ENCODE measurements at regions not wholly inside any gene's neighbourhood (a gene's known extent, or its start where the extent isn't known, plus 50 kb on each side); places are given as distances from the start of the nearest gene placed in this dataset.
"Not testable (repeated sequence)": the region's sequence is repeated elsewhere in the genome, so short reads cannot be mapped to it uniquely, and the experiment has no call there.

DNA sequence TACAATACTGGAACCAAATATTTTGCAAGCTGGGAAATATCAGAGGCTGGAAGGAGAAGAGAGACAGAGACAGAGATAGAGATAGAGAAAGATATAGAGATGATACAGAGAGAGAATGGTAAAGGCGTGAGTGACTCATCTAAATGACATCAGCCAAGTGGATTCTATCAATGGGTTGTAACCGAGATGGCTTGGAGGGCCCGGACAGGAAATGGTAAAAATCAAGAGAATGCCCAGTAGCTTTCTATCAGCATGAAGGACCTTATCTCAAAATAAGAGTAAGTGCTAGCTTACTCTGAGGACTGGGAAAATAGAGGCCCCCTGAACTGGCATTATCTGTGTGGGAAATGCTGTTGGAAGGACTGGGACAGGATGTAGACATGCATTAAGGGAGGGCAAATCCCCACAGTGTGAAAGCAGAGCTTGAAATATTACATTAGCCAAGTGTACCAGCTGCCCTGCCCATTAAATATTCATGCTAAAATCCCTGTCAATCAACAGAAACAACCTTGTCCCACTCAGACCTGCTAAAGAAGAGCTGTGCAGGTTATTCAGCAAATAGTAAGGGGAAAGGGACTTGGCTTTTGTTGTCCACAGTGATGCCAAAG is 76.6 kb upstream of the ZNF644 start:
- no peak for DNase-seq (ENCODE audit: low read depth, low spot score)

- not testable (repeated sequence) for DNase-seq (ENCODE audit: low read depth, low spot score)
Observed at GRCh38 chr1:91095321-91095720, 73.5 kb upstream of the ZNF644 start.

DNA sequence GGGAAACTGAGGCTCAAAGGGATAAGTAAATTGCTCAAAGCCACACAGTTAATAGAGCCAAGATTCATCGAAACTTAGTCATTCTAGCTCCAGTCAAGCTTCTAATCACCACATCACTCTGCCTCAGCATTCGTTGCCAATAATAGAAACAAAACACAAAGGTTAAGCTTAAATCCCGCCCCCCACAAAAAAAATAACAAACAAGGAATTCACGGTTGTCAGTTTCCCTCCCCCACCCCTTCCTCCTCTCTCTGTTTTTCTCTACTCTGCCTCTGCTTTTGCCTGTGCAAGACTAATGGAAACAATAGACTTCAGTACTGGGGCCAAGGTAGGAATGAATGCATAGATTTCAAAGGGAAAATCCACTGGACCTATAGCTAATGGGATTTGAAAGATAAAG is 70.7 kb upstream of the ZNF644 start:
- no peak for DNase-seq (ENCODE audit: low read depth, low spot score)

GRCh38 chr1:91091812-91092211 is 70.0 kb upstream of the ZNF644 start:
- DNase-seq (ENCODE audit: low read depth, low spot score), result no peak

DNA sequence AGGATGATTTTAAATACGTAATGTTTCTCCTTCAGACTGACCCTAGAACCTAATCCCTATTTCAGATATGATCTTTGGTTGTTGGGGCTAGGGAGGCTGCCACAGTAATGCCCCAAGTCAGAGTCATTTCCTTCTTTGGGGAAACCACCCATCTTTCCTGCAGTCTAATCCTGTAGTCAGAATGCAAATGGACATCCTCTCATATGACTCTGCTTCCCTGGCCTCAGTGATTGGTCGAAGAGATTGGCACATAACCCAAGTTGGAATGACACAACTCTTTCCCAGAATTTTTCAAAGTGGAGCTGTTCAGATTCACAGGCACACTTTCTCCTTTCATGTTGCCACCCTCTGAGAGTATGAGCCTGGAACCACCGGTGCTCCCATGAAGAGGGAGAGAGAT is 58.8 kb upstream of the ZNF644 start:
- no peak for DNase-seq (ENCODE audit: low read depth, low spot score)

- DNase-seq (ENCODE audit: low read depth, low spot score), result no peak
Observed at GRCh38 chr1:91078859-91079258, 57.0 kb upstream of the ZNF644 start.

- no peak for DNase-seq (ENCODE audit: low read depth, low spot score)
Observed at GRCh38 chr1:91076834-91077233, 55.0 kb upstream of the ZNF644 start.

- no peak for DNase-seq (ENCODE audit: low read depth, low spot score)
Observed at GRCh38 chr1:91075233-91076135, 53.6 kb upstream of the ZNF644 start.

- no peak for DNase-seq (ENCODE audit: low read depth, low spot score)
Observed at GRCh38 chr1:91073299-91073698, 51.5 kb upstream of the ZNF644 start.

GRCh38 chr1:91071838-91072237 is 50.0 kb upstream of the ZNF644 start:
- DNase-seq (ENCODE audit: low read depth, low spot score), result no peak
